Gastrocnemius medialis (tissue), 4 donors: ENCODE measurements at regions not wholly inside any gene's neighbourhood (a gene's known extent, or its start where the extent isn't known, plus 50 kb on each side); places are given as distances from the start of the nearest gene placed in this dataset.

Experiments used
- CTCF ChIP-seq, 5 experiments: fragments of 450-650 bp in 3 of 5; fragments of 200-600 bp in 2 of 5; sonication (generic) in 2 of 5; IDR thresholded peaks in 4 of 5; conservative IDR thresholded peaks in 1 of 5; 1 replicate in 4 of 5; 2 replicates in 1 of 5; pipeline ENCODE4 v1.5.1; 2016 to 2019; ENCODE audit warnings: antibody characterized with exemption in 5 of 5, mild to moderate bottlenecking in 3 of 5, moderate library complexity in 3 of 5
- POLR2A ChIP-seq, 2 donors: fragments of 450-650 bp; IDR thresholded peaks; one replicate each; pipeline ENCODE4 v1.6.1; 2017; ENCODE audit warnings: antibody characterized with exemption in 2 of 2, mild to moderate bottlenecking in 2 of 2, moderate library complexity in 2 of 2

GRCh38 chr6:26304797-26305640 lies 60.0 kb upstream of the BTN3A2 start:
- TF ChIP-seq CTCF (IDR thresholded peaks at IDR 0.05 in 4 of 5, conservative IDR thresholded peaks at IDR 0.05 in 1 of 5), result no peak
- no peak for TF ChIP-seq POLR2A (IDR thresholded peaks at IDR 0.05)
